ENCODE measurements at regions not wholly inside any gene's neighbourhood (a gene's known extent, or its start where the extent isn't known, plus 50 kb on each side); places are given as distances from the start of the nearest gene placed in this dataset.

DNA sequence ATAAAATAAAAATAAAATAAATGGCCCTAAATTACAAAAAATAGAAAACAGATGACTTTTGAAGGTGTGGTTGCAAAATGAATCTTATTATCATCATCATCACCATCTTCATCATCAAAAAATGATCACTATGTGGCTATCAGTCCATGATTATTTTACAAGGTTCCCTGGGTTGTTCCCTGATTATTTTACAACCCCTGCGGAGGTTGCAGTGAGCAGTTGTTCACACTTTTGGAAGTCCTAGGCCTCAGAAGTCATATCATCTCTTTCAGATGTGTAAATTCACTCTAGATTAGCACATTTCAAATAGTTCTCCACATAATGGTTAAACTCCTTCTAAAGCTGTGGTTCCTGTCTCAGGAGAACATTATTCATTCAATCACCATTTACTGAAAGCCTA is 57.4 kb upstream of the NR5A2 start:
- DNase-seq = no peak
- no peak overlapping the region for H3K4me3 ChIP-seq
- H3K36me3 ChIP-seq = no peaks in the 10 kb centered on the region
- H3K27me3 ChIP-seq = no peaks in the 10 kb centered on the region
- no peaks in the 10 kb centered on the region for H3K9me3 ChIP-seq
- intact Hi-C loops (cut with DNase I) = no loop called here
- TF ChIP-seq, protein P1, sequence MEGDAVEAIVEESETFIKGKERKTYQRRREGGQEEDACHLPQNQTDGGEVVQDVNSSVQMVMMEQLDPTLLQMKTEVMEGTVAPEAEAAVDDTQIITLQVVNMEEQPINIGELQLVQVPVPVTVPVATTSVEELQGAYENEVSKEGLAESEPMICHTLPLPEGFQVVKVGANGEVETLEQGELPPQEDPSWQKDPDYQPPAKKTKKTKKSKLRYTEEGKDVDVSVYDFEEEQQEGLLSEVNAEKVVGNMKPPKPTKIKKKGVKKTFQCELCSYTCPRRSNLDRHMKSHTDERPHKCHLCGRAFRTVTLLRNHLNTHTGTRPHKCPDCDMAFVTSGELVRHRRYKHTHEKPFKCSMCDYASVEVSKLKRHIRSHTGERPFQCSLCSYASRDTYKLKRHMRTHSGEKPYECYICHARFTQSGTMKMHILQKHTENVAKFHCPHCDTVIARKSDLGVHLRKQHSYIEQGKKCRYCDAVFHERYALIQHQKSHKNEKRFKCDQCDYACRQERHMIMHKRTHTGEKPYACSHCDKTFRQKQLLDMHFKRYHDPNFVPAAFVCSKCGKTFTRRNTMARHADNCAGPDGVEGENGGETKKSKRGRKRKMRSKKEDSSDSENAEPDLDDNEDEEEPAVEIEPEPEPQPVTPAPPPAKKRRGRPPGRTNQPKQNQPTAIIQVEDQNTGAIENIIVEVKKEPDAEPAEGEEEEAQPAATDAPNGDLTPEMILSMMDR (IDR thresholded peaks at IDR 0.05) = no peak
- no peak for TF ChIP-seq POLR2A (IDR thresholded peaks at IDR 0.05)
- 93% methylated on average over 1 of the region's 1 CpG for WGBS, 2 donors
- no peaks in the 10 kb centered on the region for H3K4me1 ChIP-seq
- no peak overlapping the region for H3K27ac ChIP-seq

DNA sequence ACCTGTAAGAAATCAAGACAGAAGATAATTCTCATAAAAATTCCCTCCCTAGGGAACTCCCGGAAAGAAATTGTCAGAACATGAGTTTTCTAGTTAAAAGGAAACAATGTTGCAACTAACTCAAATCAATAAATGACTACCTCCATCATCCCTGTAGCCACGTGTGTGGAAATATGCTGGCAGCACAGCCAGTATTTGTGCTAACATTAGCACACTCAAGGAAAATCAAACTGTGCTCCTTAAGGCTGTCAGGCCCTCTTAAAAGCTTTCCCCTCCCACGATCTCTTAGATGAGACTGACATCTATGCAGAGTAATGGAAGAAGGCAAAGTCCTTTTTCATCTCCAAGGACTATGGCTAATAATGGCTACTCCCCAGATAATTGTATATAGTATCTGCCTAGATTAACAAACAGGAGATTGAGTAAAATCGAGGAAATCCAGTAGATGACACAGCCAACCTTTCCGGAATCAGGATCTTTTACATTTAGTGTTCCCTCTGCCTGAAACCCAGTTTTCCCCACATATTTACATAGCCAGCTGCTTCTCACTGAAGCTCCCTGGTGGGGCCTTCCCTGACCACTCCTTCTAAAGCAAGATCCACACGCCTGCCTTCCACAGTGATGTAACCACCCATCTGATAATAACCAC is 50.9 kb upstream of the NR5A2 start:
- Histone ChIP-seq H3K36me3 (no peaks in the 10 kb centered on the region), H3K4me1 (no peaks in the 10 kb centered on the region), H3K27ac (no peak overlapping the region), H3K27me3 (no peaks in the 10 kb centered on the region), H3K9me3 (no peaks in the 10 kb centered on the region), H3K4me3 (no peak overlapping the region)
- DNase-seq = no peak
- TF ChIP-seq POLR2A (IDR thresholded peaks at IDR 0.05) = no peak
- TF ChIP-seq, protein P1 (IDR thresholded peaks at IDR 0.05) = no peak
- WGBS, 2 donors = 44 to 55% methylated on average over 6 of the region's 6 CpGs
- intact Hi-C loops (cut with DNase I) = no loop called here

Small RNA genes lying in the stretch of these regions (small RNA-seq; reads per million reads assigned to genes)
- gene MIR181A1 = 5.6 to 18.1 (median 9.9) reads per million in 4 donors
- gene MIR181B1 = 0.27 to 1.8 (median 0.93) reads per million in 4 donors
- gene RNU6-778P = 0 reads per million in 4 donors
